ENCODE measurements at regions not wholly inside any gene's neighbourhood (a gene's known extent, or its start where the extent isn't known, plus 50 kb on each side); places are given as distances from the start of the nearest gene placed in this dataset.
"Not testable (repeated sequence)": the region's sequence is repeated elsewhere in the genome, so short reads cannot be mapped to it uniquely, and the experiment has no call there.

GRCh38 chr5:110257971-110258370 lies 468.5 kb downstream of the TMEM232 start:
- DNase-seq = no peak

- no peak for DNase-seq
These were observed 467.8 kb downstream of the TMEM232 start for GRCh38 chr5:110258460-110259216.

GRCh38 chr5:110262749-110263148 lies 463.7 kb downstream of the TMEM232 start:
- no peak for DNase-seq

GRCh38 chr5:110264661-110265060 lies 461.8 kb downstream of the TMEM232 start:
- no peak for DNase-seq

- no peak for DNase-seq
These were observed 461.3 kb downstream of the TMEM232 start for GRCh38 chr5:110265162-110265561.

- no peak for DNase-seq
These were observed 458.8 kb downstream of the TMEM232 start for GRCh38 chr5:110267714-110268113.

- DNase-seq = no peak
These were observed 458.2 kb downstream of the TMEM232 start for GRCh38 chr5:110268283-110268682.

- DNase-seq = no peak
These were observed 457.5 kb downstream of the TMEM232 start for GRCh38 chr5:110268985-110269384.

- peak; percentile 1 for DNase-seq
These were observed 456.9 kb downstream of the TMEM232 start for GRCh38 chr5:110269478-110270142.

GRCh38 chr5:110275878-110276277 lies 450.6 kb downstream of the TMEM232 start:
- DNase-seq = no peak

- DNase-seq = not testable (repeated sequence)
These were observed 448.0 kb downstream of the TMEM232 start for GRCh38 chr5:110278449-110278848.

GRCh38 chr5:110284121-110284520 lies 442.4 kb downstream of the TMEM232 start:
- DNase-seq = not testable (repeated sequence)

- no peak for DNase-seq
These were observed 437.5 kb downstream of the TMEM232 start for GRCh38 chr5:110288766-110289511.

GRCh38 chr5:110289512-110289810 lies 437.0 kb downstream of the TMEM232 start:
- DNase-seq = no peak

- DNase-seq = no peak
These were observed 435.9 kb downstream of the TMEM232 start for GRCh38 chr5:110290542-110290941.

GRCh38 chr5:110294281-110294680 lies 432.2 kb downstream of the TMEM232 start:
- DNase-seq = no peak

- no peak for DNase-seq
These were observed 429.3 kb downstream of the TMEM232 start for GRCh38 chr5:110297152-110297670.

- no peak for DNase-seq
These were observed 422.3 kb downstream of the TMEM232 start for GRCh38 chr5:110304176-110304575.

- DNase-seq = no peak
These were observed 419.8 kb downstream of the TMEM232 start for GRCh38 chr5:110306650-110307049.

GRCh38 chr5:110309222-110309621 lies 417.2 kb downstream of the TMEM232 start:
- no peak for DNase-seq

- DNase-seq = not testable (repeated sequence)
These were observed 409.9 kb downstream of the TMEM232 start for GRCh38 chr5:110316566-110316965.

- peak; percentile 12 for DNase-seq
These were observed 405.4 kb downstream of the TMEM232 start for GRCh38 chr5:110321117-110321516.

- DNase-seq = no peak
These were observed 403.1 kb downstream of the TMEM232 start for GRCh38 chr5:110323357-110323756.

GRCh38 chr5:110323832-110324231 lies 402.6 kb downstream of the TMEM232 start:
- no peak for DNase-seq

All from activated CD4-positive, alpha-beta T cell treated with anti-CD3 and anti-CD28 coated beads, Interleukin-2, Interleukin-6, amounts not matched to agents 100 ng/mL and 50 ng/mL, durations not matched to agents 16 hours and 8 hours (primary cell).